ENCODE measurements at regions not wholly inside any gene's neighbourhood (a gene's known extent, or its start where the extent isn't known, plus 50 kb on each side); places are given as distances from the start of the nearest gene placed in this dataset.

DNA sequence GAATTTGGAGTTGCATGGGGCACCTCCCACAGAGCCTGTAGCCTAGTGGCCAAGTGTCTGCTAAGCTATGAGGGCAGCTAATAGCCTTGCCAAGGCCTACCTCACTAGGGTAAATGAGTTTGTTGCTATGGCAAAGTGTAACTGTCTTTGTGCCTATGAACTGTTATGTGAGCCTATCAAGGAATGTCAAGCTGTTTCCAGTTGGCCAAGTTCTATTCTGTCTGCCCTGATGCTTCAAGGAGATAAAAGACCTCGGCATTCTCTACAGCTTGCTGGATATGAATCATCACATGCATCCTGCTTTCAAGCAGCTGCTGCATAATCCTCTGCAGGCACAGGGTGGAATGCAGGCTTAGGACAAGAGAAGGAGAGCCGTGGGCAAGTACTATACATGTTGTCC is 69.8 kb upstream of the CCDC112 start:
- H2BK20ac ChIP-seq (ENCODE audit: low read depth, low read length, poor library complexity, severe bottlenecking) = no peak overlapping the region
- no peak overlapping the region for H3K4me2 ChIP-seq (ENCODE audit: insufficient read depth, insufficient read length, low read length)
- Mint-ChIP-seq H3K9me3 (peaks cover 0 to 3% of the 10 kb centered on the region in 2 experiments; a peak in 2 of 5 replicates), H3K4me1 (peaks cover 36 to 37% of the 10 kb centered on the region in 2 experiments), H3K4me3 (no peak overlapping the region), H3K27ac (no peak overlapping the region), H3K36me3 (ENCODE audit: insufficient read depth in 1 of 3, low read depth in 3 of 3) (no peaks in the 10 kb centered on the region; a peak in 2 of 7 replicates), H3K27me3 (ENCODE audit: low read depth) (no peaks in the 10 kb centered on the region)
- H3K23me2 ChIP-seq (ENCODE audit: insufficient read length, low read depth, low read length, poor library complexity, severe bottlenecking) = no peaks in the 10 kb centered on the region
- no peaks in the 10 kb centered on the region for H3K79me1 ChIP-seq (ENCODE audit: insufficient read depth, low read depth, low read length, poor library complexity, severe bottlenecking)
- H3K27me3 ChIP-seq (ENCODE audit: insufficient read depth, low read length) = no peaks in the 10 kb centered on the region
- no peak overlapping the region for H2AK5ac ChIP-seq (ENCODE audit: insufficient read length, low read length)
- WGBS (ENCODE audit: extremely low coverage, insufficient read length, low lambda C conversion rate) = no CpG with 5 or more reads among the region's 2 CpGs
- no peak overlapping the region for H3K9ac ChIP-seq (ENCODE audit: extremely low read depth, insufficient read length, low read length)
- no peak overlapping the region for H4K8ac ChIP-seq (replicated peaks; ENCODE audit: insufficient read length, low read depth, low read length)
- no peaks in the 10 kb centered on the region for H4K20me1 ChIP-seq (ENCODE audit: control insufficient read depth, insufficient read depth, insufficient read length)
- no peak overlapping the region for H2BK12ac ChIP-seq (ENCODE audit: insufficient read length, low read depth, low read length)
- H3K23ac ChIP-seq (ENCODE audit: insufficient read length, low read depth, low read length) = no peak overlapping the region
- no peak overlapping the region for H3K56ac ChIP-seq (ENCODE audit: insufficient read length, low read depth, low read length)
- peaks cover 3% of the 10 kb centered on the region; the same call in 1 of the 2 replicates for H3K4me1 ChIP-seq (ENCODE audit: insufficient read depth, low read length)
- H2BK15ac ChIP-seq (ENCODE audit: low read depth, low read length) = no peak overlapping the region
- H3T11ph ChIP-seq (ENCODE audit: low read length) = no peak overlapping the region
- no peak overlapping the region for H2BK5ac ChIP-seq (ENCODE audit: insufficient read length, low read length)
- H3K9me3 ChIP-seq (ENCODE audit: control insufficient read depth, low read depth, low read length) = no peaks in the 10 kb centered on the region
- no peak overlapping the region for H4K5ac ChIP-seq (ENCODE audit: insufficient read length, low read depth, low read length)
- H3K79me2 ChIP-seq (ENCODE audit: insufficient read depth, low read length) = no peaks in the 10 kb centered on the region
- no peak overlapping the region for H3K27ac ChIP-seq (ENCODE audit: insufficient read length, low read depth, low read length)
- no peak overlapping the region for H3K14ac ChIP-seq (ENCODE audit: insufficient read depth, low read length)
- no peak overlapping the region for H2AFZ ChIP-seq (ENCODE audit: low read length)
- no peak overlapping the region for H3K18ac ChIP-seq (ENCODE audit: insufficient read length, low read depth, low read length)
- DNase-seq = no peak
- H3K4ac ChIP-seq (ENCODE audit: low read depth, low read length) = no peak overlapping the region
- no peak overlapping the region for H4K91ac ChIP-seq (ENCODE audit: insufficient read length, low read depth, low read length)
- TF ChIP-seq, protein P1, sequence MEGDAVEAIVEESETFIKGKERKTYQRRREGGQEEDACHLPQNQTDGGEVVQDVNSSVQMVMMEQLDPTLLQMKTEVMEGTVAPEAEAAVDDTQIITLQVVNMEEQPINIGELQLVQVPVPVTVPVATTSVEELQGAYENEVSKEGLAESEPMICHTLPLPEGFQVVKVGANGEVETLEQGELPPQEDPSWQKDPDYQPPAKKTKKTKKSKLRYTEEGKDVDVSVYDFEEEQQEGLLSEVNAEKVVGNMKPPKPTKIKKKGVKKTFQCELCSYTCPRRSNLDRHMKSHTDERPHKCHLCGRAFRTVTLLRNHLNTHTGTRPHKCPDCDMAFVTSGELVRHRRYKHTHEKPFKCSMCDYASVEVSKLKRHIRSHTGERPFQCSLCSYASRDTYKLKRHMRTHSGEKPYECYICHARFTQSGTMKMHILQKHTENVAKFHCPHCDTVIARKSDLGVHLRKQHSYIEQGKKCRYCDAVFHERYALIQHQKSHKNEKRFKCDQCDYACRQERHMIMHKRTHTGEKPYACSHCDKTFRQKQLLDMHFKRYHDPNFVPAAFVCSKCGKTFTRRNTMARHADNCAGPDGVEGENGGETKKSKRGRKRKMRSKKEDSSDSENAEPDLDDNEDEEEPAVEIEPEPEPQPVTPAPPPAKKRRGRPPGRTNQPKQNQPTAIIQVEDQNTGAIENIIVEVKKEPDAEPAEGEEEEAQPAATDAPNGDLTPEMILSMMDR (conservative IDR thresholded peaks at IDR 0.05) = no peak
- H2BK120ac ChIP-seq (ENCODE audit: low read depth, low read length, poor library complexity, severe bottlenecking) = no peak overlapping the region
